ENCODE measurements at regions not wholly inside any gene's neighbourhood (a gene's known extent, or its start where the extent isn't known, plus 50 kb on each side); places are given as distances from the start of the nearest gene placed in this dataset.
A peak's percentile ranks its signal among the peaks of the same experiment; 100 is the strongest.

GRCh38 chr6:79813854-79814709 lies 133.3 kb downstream of the ELOVL4 start:
- 14 to 18% methylated on average over 4 of the region's 4 CpGs for WGBS, 2 donors
- TF ChIP-seq, protein P1, sequence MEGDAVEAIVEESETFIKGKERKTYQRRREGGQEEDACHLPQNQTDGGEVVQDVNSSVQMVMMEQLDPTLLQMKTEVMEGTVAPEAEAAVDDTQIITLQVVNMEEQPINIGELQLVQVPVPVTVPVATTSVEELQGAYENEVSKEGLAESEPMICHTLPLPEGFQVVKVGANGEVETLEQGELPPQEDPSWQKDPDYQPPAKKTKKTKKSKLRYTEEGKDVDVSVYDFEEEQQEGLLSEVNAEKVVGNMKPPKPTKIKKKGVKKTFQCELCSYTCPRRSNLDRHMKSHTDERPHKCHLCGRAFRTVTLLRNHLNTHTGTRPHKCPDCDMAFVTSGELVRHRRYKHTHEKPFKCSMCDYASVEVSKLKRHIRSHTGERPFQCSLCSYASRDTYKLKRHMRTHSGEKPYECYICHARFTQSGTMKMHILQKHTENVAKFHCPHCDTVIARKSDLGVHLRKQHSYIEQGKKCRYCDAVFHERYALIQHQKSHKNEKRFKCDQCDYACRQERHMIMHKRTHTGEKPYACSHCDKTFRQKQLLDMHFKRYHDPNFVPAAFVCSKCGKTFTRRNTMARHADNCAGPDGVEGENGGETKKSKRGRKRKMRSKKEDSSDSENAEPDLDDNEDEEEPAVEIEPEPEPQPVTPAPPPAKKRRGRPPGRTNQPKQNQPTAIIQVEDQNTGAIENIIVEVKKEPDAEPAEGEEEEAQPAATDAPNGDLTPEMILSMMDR (IDR thresholded peaks at IDR 0.05): peak in 1 of 3 donors; percentile 25
- no peak for TF ChIP-seq POLR2A (IDR thresholded peaks at IDR 0.05)
- intact Hi-C loops (cut with DNase I; ENCODE audit: low total_unique reads): no loop called here
- no peak overlapping the region for H3K4me3 ChIP-seq (ENCODE audit: low read depth, poor library complexity, severe bottlenecking)
- DNase-seq (ENCODE audit: low spot score in 2 of 2): peak; percentile 71 to 89

- no peak for DNase-seq (ENCODE audit: low spot score in 2 of 2)
- WGBS, 2 donors: 77 to 78% methylated on average over 2 of the region's 2 CpGs
- TF ChIP-seq, protein P1 (IDR thresholded peaks at IDR 0.05): no peak
- TF ChIP-seq POLR2A (IDR thresholded peaks at IDR 0.05): no peak
- intact Hi-C loops (cut with DNase I; ENCODE audit: low total_unique reads): no loop called here
- no peak overlapping the region for H3K4me3 ChIP-seq (ENCODE audit: low read depth, poor library complexity, severe bottlenecking)
These were observed 134.1 kb downstream of the ELOVL4 start for GRCh38 chr6:79813143-79813850.

DNA sequence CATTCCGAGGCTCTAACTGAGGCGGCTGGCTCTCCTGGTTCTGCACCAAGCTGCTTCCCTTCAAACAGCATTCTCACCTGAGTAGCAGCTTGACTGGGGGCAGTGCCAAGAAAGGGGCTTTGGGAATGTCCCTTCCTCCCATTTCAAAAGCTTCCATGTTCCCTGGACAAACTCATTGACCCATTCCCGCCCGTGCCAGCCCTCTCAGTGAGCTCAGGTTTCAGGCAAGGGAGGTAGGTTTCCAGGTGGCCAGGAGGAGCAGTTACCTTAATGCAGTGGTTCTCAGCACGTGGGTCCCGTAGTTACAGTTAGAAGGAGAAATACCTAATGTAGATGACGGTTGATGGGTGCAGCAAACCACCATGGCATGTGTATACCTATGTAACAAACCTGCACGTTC lies 135.2 kb downstream of the ELOVL4 start:
- WGBS, 2 donors: 84 to 90% methylated on average over 8 of the region's 8 CpGs
- TF ChIP-seq POLR2A (IDR thresholded peaks at IDR 0.05): no peak
- TF ChIP-seq, protein P1 (IDR thresholded peaks at IDR 0.05): no peak
- intact Hi-C loops (cut with DNase I; ENCODE audit: low total_unique reads): no loop called here
- no peak for DNase-seq (ENCODE audit: low spot score in 2 of 2)
- H3K4me3 ChIP-seq (ENCODE audit: low read depth, poor library complexity, severe bottlenecking): no peak overlapping the region

DNA sequence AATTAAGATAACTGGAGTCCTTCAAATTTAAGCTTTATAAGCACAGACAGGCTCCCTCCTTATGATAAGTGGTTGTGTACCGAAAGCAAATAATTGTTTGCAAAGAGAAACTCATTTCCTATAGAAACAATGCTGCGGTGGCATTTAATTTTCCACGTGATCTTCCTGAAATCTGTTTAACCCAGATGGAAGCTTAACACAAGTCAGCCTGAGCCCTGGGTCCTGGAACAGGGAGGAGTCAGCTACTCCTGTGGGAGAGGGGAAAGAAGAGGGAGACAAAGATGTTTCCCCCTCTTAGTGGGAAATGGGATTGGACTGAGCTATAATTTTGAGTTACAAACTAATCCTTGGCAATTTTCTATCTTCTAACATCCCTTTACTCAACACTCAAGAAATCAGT lies 136.5 kb downstream of the ELOVL4 start:
- 49 to 73% methylated on average over 3 of the region's 3 CpGs for WGBS, 2 donors
- intact Hi-C loops (cut with DNase I; ENCODE audit: low total_unique reads): no loop called here
- TF ChIP-seq, protein P1 (IDR thresholded peaks at IDR 0.05): no peak
- TF ChIP-seq POLR2A (IDR thresholded peaks at IDR 0.05): no peak

GRCh38 chr6:79810185-79810705 lies 137.1 kb downstream of the ELOVL4 start:
- TF ChIP-seq, protein P1 (IDR thresholded peaks at IDR 0.05): no peak
- no peak for TF ChIP-seq POLR2A (IDR thresholded peaks at IDR 0.05)
- DNase-seq (ENCODE audit: low spot score in 2 of 2): no peak
- no peak overlapping the region for H3K4me3 ChIP-seq (ENCODE audit: low read depth, poor library complexity, severe bottlenecking)
- WGBS, 2 donors: 55 to 59% methylated on average over 10 of the region's 10 CpGs
- intact Hi-C loops (cut with DNase I; ENCODE audit: low total_unique reads): no loop called here

More for the DNA sequence above, 136.5 kb downstream of the ELOVL4 start:
- no peak overlapping the region for H3K4me3 ChIP-seq (ENCODE audit: low read depth, poor library complexity, severe bottlenecking)
- DNase-seq (ENCODE audit: low spot score in 2 of 2): no peak
